Esophagus squamous epithelium (tissue), 4 donors: ENCODE measurements at regions not wholly inside any gene's neighbourhood (a gene's known extent, or its start where the extent isn't known, plus 50 kb on each side); places are given as distances from the start of the nearest gene placed in this dataset.

Experiments
- POLR2A ChIP-seq, 4 donors: fragments of 450-650 bp; IDR thresholded peaks; one replicate each; pipeline ENCODE4 v1.6.1; 2017; ENCODE audit warnings: antibody characterized with exemption in 4 of 4, mild to moderate bottlenecking in 4 of 4, moderate library complexity in 3 of 4
- TF ChIP-seq, protein P1 (sequence below), 6 experiments: fragments of 450-650 bp in 4 of 6; fragments of 200-600 bp in 2 of 6; sonication (generic) in 2 of 6; IDR thresholded peaks; one replicate each; pipeline ENCODE4 v1.5.1; 2016 to 2019; ENCODE audit warnings: antibody characterized with exemption in 6 of 6, mild to moderate bottlenecking in 4 of 6, moderate library complexity in 4 of 6

DNA sequence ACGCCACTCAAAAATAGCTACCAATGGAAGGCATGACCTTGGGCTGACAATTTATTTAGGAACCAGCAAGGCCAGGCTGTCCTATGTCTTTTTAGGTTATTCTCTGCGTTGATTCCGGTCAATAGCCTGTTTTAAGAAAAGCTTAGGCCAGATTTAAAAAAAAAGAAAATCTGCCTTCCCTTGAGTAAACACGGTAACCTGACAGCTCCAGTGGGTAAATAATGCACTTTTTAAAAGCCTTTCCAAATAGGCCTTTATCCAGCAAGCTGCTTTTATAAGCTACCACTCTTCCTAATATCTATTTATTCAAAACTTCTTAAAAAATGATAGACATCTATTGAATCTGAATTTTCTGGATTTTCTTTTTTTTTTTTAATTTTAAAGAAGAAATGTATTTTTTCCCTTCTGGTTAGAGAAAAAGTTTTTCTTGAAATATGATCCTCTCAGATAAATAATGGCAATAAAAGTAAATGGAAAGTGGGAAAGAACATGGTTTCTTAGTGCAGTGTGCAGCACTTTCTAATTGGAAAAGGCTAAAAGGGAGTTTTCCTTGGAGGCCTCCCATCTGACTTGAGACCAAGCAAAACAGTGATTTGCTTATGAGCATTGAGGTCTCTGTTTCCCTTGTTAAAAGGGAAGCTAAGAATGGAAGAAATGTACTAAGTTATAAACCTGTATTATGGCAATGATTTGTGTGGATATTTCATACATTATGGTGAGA is 281.0 kb upstream of the RUNX1 start:
- TF ChIP-seq, protein P1, sequence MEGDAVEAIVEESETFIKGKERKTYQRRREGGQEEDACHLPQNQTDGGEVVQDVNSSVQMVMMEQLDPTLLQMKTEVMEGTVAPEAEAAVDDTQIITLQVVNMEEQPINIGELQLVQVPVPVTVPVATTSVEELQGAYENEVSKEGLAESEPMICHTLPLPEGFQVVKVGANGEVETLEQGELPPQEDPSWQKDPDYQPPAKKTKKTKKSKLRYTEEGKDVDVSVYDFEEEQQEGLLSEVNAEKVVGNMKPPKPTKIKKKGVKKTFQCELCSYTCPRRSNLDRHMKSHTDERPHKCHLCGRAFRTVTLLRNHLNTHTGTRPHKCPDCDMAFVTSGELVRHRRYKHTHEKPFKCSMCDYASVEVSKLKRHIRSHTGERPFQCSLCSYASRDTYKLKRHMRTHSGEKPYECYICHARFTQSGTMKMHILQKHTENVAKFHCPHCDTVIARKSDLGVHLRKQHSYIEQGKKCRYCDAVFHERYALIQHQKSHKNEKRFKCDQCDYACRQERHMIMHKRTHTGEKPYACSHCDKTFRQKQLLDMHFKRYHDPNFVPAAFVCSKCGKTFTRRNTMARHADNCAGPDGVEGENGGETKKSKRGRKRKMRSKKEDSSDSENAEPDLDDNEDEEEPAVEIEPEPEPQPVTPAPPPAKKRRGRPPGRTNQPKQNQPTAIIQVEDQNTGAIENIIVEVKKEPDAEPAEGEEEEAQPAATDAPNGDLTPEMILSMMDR (IDR thresholded peaks at IDR 0.05): no peak
- no peak for TF ChIP-seq POLR2A (IDR thresholded peaks at IDR 0.05)
